Adrenal gland (tissue), 5 donors: ENCODE measurements at regions not wholly inside any gene's neighbourhood (a gene's known extent, or its start where the extent isn't known, plus 50 kb on each side); places are given as distances from the start of the nearest gene placed in this dataset.

Source experiments
- POLR2A ChIP-seq, 2 donors: fragments of 450-650 bp; IDR thresholded peaks; one replicate each; pipeline ENCODE4 v1.6.1; 2017; ENCODE audit warnings: antibody characterized with exemption in 2 of 2, mild to moderate bottlenecking in 2 of 2, moderate library complexity in 1 of 2
- TF ChIP-seq, protein P1 (sequence below), 6 experiments: fragments of 450-650 bp in 4 of 6; fragments of 200-600 bp in 2 of 6; sonication (generic) in 1 of 6; IDR thresholded peaks; 1 replicate in 5 of 6; 2 replicates in 1 of 6; pipeline versions ENCODE4 v1.5.1 to v1.8.0; 2016 to 2021; ENCODE audit warnings: antibody characterized with exemption in 6 of 6, mild to moderate bottlenecking in 2 of 6, moderate library complexity in 1 of 6
- donor health status: DM: no; HTN: no; CAD: no.

DNA sequence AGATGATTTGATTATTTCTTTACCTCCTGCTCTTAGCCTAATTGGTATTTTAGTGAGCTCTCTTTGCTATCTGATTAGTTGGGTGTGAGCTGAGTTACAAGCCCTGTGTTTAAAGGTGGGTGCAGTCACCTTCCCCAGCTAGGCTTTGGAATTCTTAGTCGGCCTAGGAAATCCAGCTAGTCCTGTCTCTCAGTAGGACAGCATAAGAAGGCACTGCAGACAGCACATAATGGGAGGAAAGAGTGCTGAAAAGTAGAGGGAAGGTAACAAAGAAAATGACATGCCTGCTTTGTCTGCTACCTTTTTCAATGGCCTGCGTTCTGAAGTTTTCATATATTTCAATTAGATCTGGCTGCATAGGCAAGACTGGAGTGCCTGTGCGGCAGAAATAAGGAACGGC, 1794.0 kb upstream of the CELF4 start:
- no peak for TF ChIP-seq POLR2A (IDR thresholded peaks at IDR 0.05)
- TF ChIP-seq, protein P1, sequence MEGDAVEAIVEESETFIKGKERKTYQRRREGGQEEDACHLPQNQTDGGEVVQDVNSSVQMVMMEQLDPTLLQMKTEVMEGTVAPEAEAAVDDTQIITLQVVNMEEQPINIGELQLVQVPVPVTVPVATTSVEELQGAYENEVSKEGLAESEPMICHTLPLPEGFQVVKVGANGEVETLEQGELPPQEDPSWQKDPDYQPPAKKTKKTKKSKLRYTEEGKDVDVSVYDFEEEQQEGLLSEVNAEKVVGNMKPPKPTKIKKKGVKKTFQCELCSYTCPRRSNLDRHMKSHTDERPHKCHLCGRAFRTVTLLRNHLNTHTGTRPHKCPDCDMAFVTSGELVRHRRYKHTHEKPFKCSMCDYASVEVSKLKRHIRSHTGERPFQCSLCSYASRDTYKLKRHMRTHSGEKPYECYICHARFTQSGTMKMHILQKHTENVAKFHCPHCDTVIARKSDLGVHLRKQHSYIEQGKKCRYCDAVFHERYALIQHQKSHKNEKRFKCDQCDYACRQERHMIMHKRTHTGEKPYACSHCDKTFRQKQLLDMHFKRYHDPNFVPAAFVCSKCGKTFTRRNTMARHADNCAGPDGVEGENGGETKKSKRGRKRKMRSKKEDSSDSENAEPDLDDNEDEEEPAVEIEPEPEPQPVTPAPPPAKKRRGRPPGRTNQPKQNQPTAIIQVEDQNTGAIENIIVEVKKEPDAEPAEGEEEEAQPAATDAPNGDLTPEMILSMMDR (IDR thresholded peaks at IDR 0.05) = no peak
